ENCODE measurements at regions not wholly inside any gene's neighbourhood (a gene's known extent, or its start where the extent isn't known, plus 50 kb on each side); places are given as distances from the start of the nearest gene placed in this dataset. TPM values are rescaled to one million over a fixed set of nuclear protein-coding genes. Genes with fewer than 3 reads are reported as not detected.

DNA sequence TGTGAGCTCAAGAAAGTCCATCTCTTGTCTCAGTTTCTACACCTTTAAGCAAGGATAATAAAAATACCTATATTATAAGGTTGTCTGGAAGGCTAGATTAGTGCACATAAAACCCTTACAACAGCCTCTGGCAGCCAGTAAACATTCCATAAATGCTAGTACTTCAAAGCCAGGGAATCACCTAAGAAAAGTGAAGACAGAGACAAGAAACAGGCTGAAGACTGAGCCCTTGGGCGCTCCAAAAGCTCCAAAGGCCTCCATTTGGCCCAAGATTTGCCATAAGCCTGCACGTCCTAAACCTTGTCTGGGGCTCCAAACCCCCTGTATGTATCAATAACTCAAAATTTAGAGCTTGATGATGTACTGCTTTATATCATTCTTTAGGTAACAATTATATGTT, 52.2 kb upstream of the AKIP1 start:
- Mint-ChIP-seq H3K36me3 (no peaks in the 10 kb centered on the region), H3K27ac (no peak overlapping the region), H3K9me3 (peaks cover 0 to 1% (median 0%) of the 10 kb centered on the region in 7 donors), H3K27me3 (ENCODE audit: low read depth in 3 of 3) (peaks cover 2 to 13% (median 2%) of the 10 kb centered on the region in 3 donors), H3K4me1 (no peaks in the 10 kb centered on the region), H3K4me3 (no peak overlapping the region)
- 83% methylated on average over 1 of the region's 2 CpGs for WGBS (ENCODE audit: insufficient coverage)
- Histone ChIP-seq H3K4me2 (replicated peaks; ENCODE audit: extremely low read depth, low read length, poor library complexity, severe bottlenecking) (no peak overlapping the region), H3K36me3 (replicated peaks in 1 of 2; ENCODE audit: control insufficient read depth in 1 of 2, insufficient read depth in 2 of 2, low read length in 2 of 2) (no peaks in the 10 kb centered on the region), H2AFZ (ENCODE audit: insufficient read depth, low read depth, low read length, poor library complexity, severe bottlenecking) (no peak overlapping the region), H4K20me1 (ENCODE audit: insufficient read depth, low read length) (no peaks in the 10 kb centered on the region), H3K27me3 (ENCODE audit: control insufficient read depth in 2 of 2, insufficient read depth in 2 of 2, low read length in 2 of 2) (no peaks in the 10 kb centered on the region), H3K4me3 (replicated peaks in 1 of 3; ENCODE audit: low read depth in 2 of 3, low read length in 3 of 3) (no peak overlapping the region), H3K9me3 (replicated peaks in 1 of 2; ENCODE audit: control insufficient read depth in 1 of 2, insufficient read depth in 1 of 2, low read length in 2 of 2) (no peaks in the 10 kb centered on the region), H3K27ac (ENCODE audit: low read depth in 1 of 2, low read length in 2 of 2) (no peak overlapping the region), H3K4me1 (ENCODE audit: control insufficient read depth in 1 of 2, insufficient read depth in 2 of 2, low read length in 2 of 2) (no peaks in the 10 kb centered on the region), H3K9ac (ENCODE audit: insufficient read depth, low read length, poor library complexity, severe bottlenecking) (no peak overlapping the region), H3K79me2 (ENCODE audit: insufficient read depth, low read length) (no peaks in the 10 kb centered on the region)
- DNase-seq, result no peak
- intact Hi-C loops (cut with micrococcal nuclease), result no loop called here
- TF ChIP-seq, protein P1, sequence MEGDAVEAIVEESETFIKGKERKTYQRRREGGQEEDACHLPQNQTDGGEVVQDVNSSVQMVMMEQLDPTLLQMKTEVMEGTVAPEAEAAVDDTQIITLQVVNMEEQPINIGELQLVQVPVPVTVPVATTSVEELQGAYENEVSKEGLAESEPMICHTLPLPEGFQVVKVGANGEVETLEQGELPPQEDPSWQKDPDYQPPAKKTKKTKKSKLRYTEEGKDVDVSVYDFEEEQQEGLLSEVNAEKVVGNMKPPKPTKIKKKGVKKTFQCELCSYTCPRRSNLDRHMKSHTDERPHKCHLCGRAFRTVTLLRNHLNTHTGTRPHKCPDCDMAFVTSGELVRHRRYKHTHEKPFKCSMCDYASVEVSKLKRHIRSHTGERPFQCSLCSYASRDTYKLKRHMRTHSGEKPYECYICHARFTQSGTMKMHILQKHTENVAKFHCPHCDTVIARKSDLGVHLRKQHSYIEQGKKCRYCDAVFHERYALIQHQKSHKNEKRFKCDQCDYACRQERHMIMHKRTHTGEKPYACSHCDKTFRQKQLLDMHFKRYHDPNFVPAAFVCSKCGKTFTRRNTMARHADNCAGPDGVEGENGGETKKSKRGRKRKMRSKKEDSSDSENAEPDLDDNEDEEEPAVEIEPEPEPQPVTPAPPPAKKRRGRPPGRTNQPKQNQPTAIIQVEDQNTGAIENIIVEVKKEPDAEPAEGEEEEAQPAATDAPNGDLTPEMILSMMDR (IDR thresholded peaks at IDR 0.05), result no peak

Small RNAs in the stretch of these regions (small RNA-seq; reads per million reads assigned to genes)
- not detected for gene RNA5SP330 (ENCODE audit: insufficient read length, low read depth)

Measured in CD14-positive monocyte (primary cell).